Right atrium auricular region (tissue), 2 donors: ENCODE measurements at regions not wholly inside any gene's neighbourhood (a gene's known extent, or its start where the extent isn't known, plus 50 kb on each side); places are given as distances from the start of the nearest gene placed in this dataset.

Experiments
- DNase-seq: peaks from one replicate; pipeline ENCODE4 v3.0.0-alpha.2; 2019; ENCODE audit warnings: low spot score
- H3K27ac ChIP-seq, 2 donors: fragments of 200-600 bp; sonication (generic); 1 replicate in 1 of 2; 2 replicates in 1 of 2; pipeline ENCODE4 v1.5.1; 2016 to 2019
- H3K27me3 ChIP-seq, 2 donors: fragments of 200-600 bp; sonication (generic); one replicate each; pipeline versions ENCODE4 v1.5.1 to v1.6.0; 2017 to 2019
- H3K36me3 ChIP-seq: fragments of 200-600 bp; sonication (generic); one replicate; pipeline ENCODE4 v1.5.1; 2016
- H3K4me1 ChIP-seq, 2 donors: fragments of 200-600 bp; sonication (generic); one replicate each; pipeline versions ENCODE4 v1.5.1 to v1.6.0; 2017 to 2019
- H3K4me3 ChIP-seq, 2 donors: fragments of 200-600 bp; sonication (generic); 1 replicate in 1 of 2; 2 replicates in 1 of 2; pipeline ENCODE4 v1.5.1; 2017 to 2019; ENCODE audit warnings: mild to moderate bottlenecking in 1 of 2, moderate library complexity in 1 of 2
- H3K9me3 ChIP-seq, 2 donors: fragments of 200-600 bp; sonication (generic); one replicate each; pipeline ENCODE4 v1.5.1; 2019
- TF ChIP-seq, protein P1 (sequence below), 2 donors: fragments of 200-600 bp; sonication (generic); IDR thresholded peaks; one replicate each; pipeline ENCODE4 v1.5.1; 2019; ENCODE audit warnings: antibody characterized with exemption in 2 of 2

DNA sequence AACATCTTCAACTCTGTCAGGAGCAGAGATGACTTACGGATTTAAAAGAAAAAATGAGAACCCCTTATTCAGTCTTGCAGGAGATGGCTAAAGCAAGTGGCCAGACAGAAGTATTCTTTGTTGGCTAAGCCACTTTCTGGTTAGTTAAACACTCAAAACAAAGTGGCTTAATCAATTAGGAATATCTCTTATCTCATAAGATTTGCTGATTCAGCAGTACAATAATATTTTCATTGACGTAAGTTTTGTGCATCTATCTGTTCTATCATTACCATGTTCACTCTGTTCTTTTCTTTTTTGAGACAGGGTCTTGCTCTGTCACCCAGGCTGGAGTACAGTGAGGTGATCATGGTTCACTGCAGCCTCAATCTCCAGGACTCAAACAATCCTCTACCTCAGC, 342.0 kb downstream of the EN1 start:
- H3K9me3 ChIP-seq, result no peaks in the 10 kb centered on the region
- no peak for DNase-seq
- no peaks in the 10 kb centered on the region for H3K36me3 ChIP-seq
- H3K4me1 ChIP-seq, result no peaks in the 10 kb centered on the region
- no peak overlapping the region for H3K27ac ChIP-seq
- TF ChIP-seq, protein P1, sequence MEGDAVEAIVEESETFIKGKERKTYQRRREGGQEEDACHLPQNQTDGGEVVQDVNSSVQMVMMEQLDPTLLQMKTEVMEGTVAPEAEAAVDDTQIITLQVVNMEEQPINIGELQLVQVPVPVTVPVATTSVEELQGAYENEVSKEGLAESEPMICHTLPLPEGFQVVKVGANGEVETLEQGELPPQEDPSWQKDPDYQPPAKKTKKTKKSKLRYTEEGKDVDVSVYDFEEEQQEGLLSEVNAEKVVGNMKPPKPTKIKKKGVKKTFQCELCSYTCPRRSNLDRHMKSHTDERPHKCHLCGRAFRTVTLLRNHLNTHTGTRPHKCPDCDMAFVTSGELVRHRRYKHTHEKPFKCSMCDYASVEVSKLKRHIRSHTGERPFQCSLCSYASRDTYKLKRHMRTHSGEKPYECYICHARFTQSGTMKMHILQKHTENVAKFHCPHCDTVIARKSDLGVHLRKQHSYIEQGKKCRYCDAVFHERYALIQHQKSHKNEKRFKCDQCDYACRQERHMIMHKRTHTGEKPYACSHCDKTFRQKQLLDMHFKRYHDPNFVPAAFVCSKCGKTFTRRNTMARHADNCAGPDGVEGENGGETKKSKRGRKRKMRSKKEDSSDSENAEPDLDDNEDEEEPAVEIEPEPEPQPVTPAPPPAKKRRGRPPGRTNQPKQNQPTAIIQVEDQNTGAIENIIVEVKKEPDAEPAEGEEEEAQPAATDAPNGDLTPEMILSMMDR (IDR thresholded peaks at IDR 0.05), result no peak
- no peak overlapping the region for H3K4me3 ChIP-seq
- H3K27me3 ChIP-seq, result no peaks in the 10 kb centered on the region

- TF ChIP-seq, protein P1 (IDR thresholded peaks at IDR 0.05), result no peak
- no peak for DNase-seq
Observed at GRCh38 chr2:118502106-118502505, 345.3 kb downstream of the EN1 start.

DNA sequence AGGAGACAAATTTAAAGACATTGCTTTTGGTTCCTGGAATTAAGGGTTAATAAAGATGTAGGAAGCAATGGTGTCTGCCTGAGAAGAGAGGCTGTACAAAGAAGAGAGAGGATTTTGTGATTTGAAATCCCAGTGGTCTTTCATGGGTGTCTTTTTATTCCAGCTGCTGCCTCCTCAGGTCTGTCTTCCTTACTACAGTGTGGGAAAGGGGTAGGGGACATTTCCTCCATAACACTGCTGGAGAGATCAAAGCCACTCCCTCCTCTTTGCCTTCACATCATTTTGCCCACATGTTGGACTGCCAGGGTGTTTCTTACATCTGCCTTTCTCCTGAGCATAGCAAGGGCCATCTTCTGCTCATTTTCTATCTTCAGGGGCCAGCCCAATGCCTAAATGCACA, 348.5 kb downstream of the EN1 start:
- Histone ChIP-seq H3K4me1 (no peaks in the 10 kb centered on the region), H3K27me3 (no peaks in the 10 kb centered on the region), H3K9me3 (no peaks in the 10 kb centered on the region), H3K27ac (no peak overlapping the region), H3K36me3 (no peaks in the 10 kb centered on the region), H3K4me3 (no peak overlapping the region)
- TF ChIP-seq, protein P1 (IDR thresholded peaks at IDR 0.05), result no peak
- no peak for DNase-seq

More at GRCh38 chr2:118502106-118502505, 345.3 kb downstream of the EN1 start:
- Histone ChIP-seq H3K9me3 (no peaks in the 10 kb centered on the region), H3K27me3 (no peaks in the 10 kb centered on the region), H3K36me3 (no peaks in the 10 kb centered on the region), H3K4me3 (no peak overlapping the region), H3K4me1 (no peaks in the 10 kb centered on the region), H3K27ac (no peak overlapping the region)

DNA sequence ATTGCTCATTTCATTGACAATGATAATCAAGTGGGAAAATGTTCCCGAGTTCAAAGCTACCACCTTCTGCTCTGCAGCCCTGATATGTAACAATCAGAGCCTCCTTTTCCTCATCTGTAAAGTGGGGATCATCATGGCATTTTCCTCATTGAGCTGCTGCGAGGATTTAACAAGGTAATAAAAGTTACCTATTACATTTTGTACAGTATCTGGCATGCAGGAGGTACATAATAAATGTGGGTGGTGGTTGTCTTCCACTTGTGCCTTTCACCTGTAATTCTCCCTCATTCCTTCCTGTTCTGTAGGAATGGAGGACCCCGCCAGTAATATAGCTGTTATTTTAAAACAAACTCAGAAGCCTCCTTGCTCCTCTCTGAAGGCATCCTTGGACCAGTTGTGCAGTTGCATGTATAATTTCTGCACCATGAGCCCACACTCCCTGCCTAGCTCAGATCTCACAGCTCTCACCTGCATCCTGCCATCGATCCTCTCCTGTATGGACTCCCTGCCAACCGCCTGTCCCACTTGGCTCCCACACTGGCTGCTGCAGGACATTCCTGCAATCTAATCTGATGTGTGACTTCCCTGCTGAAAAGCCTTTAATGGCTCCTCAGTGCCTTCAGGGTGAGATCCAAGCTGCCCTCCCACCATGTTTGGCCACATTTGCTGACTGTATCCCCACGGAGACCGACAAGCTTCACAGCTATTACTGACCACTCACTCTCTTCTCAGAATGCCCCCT, 350.4 kb downstream of the EN1 start:
- DNase-seq, result no peak
- Histone ChIP-seq H3K4me1 (no peaks in the 10 kb centered on the region), H3K36me3 (no peaks in the 10 kb centered on the region), H3K27me3 (no peaks in the 10 kb centered on the region), H3K27ac (no peak overlapping the region), H3K4me3 (no peak overlapping the region), H3K9me3 (peaks cover 0 to 5% of the 10 kb centered on the region in 2 donors)
- TF ChIP-seq, protein P1 (IDR thresholded peaks at IDR 0.05), result no peak

DNA sequence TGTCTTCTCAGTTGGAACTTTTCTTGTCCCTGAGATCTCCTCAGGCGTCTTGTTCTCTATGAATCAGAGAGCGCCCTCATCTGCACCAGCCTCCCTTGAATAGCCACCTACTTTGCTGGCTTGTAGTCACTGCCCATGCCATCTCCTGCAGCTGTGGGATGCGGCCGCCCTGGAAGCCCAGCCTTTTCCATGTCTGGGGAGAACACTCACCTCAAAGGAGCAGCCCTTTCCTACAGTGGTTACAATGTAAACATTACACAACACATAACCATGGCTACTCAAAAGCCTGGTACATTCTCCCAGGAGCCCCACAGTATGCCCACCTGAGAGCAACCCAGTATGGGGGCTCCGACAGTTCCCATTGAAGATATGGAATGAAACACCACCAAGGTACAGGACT, 351.0 kb downstream of the EN1 start:
- Histone ChIP-seq H3K27ac (no peak overlapping the region), H3K4me1 (no peaks in the 10 kb centered on the region), H3K4me3 (no peak overlapping the region), H3K9me3 (peaks cover 0 to 8% of the 10 kb centered on the region in 2 donors), H3K36me3 (no peaks in the 10 kb centered on the region), H3K27me3 (no peaks in the 10 kb centered on the region)
- no peak for DNase-seq
- TF ChIP-seq, protein P1 (IDR thresholded peaks at IDR 0.05), result no peak

GRCh38 chr2:118495290-118495689, 352.2 kb downstream of the EN1 start:
- TF ChIP-seq, protein P1 (IDR thresholded peaks at IDR 0.05), result no peak
- Histone ChIP-seq H3K36me3 (no peaks in the 10 kb centered on the region), H3K9me3 (peaks cover 0 to 8% of the 10 kb centered on the region in 2 donors), H3K4me3 (no peak overlapping the region), H3K27me3 (no peaks in the 10 kb centered on the region), H3K4me1 (no peaks in the 10 kb centered on the region), H3K27ac (no peak overlapping the region)
- DNase-seq, result no peak
